ENCODE measurements at regions not wholly inside any gene's neighbourhood (a gene's known extent, or its start where the extent isn't known, plus 50 kb on each side); places are given as distances from the start of the nearest gene placed in this dataset.

DNA sequence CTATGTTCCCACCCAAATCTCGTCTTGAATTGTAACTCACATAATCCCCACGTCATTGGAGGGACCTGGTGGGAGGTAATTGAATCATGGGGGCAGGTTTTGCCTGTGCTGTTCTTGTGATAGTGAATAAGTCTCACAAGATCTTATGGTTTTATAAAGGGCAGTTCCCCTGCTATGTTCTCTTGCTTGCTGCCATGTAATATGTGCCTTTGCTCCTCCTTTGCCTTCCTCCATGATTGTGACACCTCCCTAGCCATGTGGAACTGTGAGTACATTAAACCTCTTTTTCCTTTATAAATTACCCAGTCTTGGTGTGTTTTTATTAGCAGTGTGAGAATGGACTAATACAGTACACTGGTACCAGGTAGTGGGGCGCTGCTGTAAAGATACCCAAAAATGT, 177.6 kb upstream of the SYT10 start:
- no peaks in the 10 kb centered on the region for H3K27me3 ChIP-seq (ENCODE audit: insufficient read depth)
- no peaks in the 10 kb centered on the region for H4K20me1 ChIP-seq (replicated peaks; ENCODE audit: insufficient read depth)
- no peaks in the 10 kb centered on the region for H3K4me1 ChIP-seq (ENCODE audit: insufficient read depth)
- Mint-ChIP-seq H3K27ac (no peak overlapping the region), H3K9me3 (peaks cover 36% of the 10 kb centered on the region), H3K27me3 (ENCODE audit: insufficient read depth, low read depth, poor library complexity) (no peaks in the 10 kb centered on the region), H3K4me3 (no peak overlapping the region), H3K36me3 (ENCODE audit: low read depth) (peaks cover 26% of the 10 kb centered on the region), H3K4me1 (no peaks in the 10 kb centered on the region)
- no peaks in the 10 kb centered on the region for H3F3A ChIP-seq (replicated peaks; ENCODE audit: low read depth)
- H3K79me2 ChIP-seq (replicated peaks; ENCODE audit: insufficient read depth), result no peaks in the 10 kb centered on the region
- H3K4me3 ChIP-seq, result no peak overlapping the region
- DNase-seq (ENCODE audit: low spot score) (no peak), ATAC-seq (no peak)
- H3K9me2 ChIP-seq (ENCODE audit: insufficient read depth), result peaks cover 6% of the 10 kb centered on the region
- no peak overlapping the region for H2AFZ ChIP-seq
- peaks cover 3% of the 10 kb centered on the region; the same call in 1 of the 2 replicates for H3K36me3 ChIP-seq (ENCODE audit: insufficient read depth)
- H3K4me2 ChIP-seq, result no peak overlapping the region
- TF ChIP-seq JUNB (IDR thresholded peaks at IDR 0.05; ENCODE audit: unreplicated experiment) (no peak), ZNF331 (CRISPR knock-in tag; IDR thresholded peaks at IDR 0.05; ENCODE audit: low read depth) (no peak), EZH2 (IDR thresholded peaks at IDR 0.05; ENCODE audit: low read depth, unreplicated experiment) (no peak), POLR2AphosphoS5 (IDR thresholded peaks at IDR 0.05; ENCODE audit: low read depth) (no peak), ZNF114 (CRISPR knock-in tag; IDR thresholded peaks at IDR 0.05) (no peak), EZH2phosphoT487 (IDR thresholded peaks at IDR 0.05; ENCODE audit: unreplicated experiment) (no peak), NANOG (IDR thresholded peaks at IDR 0.05; ENCODE audit: borderline replicate concordance) (no peak), CREB1 (CRISPR knock-in tag; IDR thresholded peaks at IDR 0.05; ENCODE audit: low read depth) (no peak), STAT1 (IDR thresholded peaks at IDR 0.05; ENCODE audit: unreplicated experiment) (no peak)
- TF ChIP-seq, protein P1, sequence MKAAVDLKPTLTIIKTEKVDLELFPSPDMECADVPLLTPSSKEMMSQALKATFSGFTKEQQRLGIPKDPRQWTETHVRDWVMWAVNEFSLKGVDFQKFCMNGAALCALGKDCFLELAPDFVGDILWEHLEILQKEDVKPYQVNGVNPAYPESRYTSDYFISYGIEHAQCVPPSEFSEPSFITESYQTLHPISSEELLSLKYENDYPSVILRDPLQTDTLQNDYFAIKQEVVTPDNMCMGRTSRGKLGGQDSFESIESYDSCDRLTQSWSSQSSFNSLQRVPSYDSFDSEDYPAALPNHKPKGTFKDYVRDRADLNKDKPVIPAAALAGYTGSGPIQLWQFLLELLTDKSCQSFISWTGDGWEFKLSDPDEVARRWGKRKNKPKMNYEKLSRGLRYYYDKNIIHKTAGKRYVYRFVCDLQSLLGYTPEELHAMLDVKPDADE (IDR thresholded peaks at IDR 0.05), result no peak
- TF ChIP-seq, protein P2, sequence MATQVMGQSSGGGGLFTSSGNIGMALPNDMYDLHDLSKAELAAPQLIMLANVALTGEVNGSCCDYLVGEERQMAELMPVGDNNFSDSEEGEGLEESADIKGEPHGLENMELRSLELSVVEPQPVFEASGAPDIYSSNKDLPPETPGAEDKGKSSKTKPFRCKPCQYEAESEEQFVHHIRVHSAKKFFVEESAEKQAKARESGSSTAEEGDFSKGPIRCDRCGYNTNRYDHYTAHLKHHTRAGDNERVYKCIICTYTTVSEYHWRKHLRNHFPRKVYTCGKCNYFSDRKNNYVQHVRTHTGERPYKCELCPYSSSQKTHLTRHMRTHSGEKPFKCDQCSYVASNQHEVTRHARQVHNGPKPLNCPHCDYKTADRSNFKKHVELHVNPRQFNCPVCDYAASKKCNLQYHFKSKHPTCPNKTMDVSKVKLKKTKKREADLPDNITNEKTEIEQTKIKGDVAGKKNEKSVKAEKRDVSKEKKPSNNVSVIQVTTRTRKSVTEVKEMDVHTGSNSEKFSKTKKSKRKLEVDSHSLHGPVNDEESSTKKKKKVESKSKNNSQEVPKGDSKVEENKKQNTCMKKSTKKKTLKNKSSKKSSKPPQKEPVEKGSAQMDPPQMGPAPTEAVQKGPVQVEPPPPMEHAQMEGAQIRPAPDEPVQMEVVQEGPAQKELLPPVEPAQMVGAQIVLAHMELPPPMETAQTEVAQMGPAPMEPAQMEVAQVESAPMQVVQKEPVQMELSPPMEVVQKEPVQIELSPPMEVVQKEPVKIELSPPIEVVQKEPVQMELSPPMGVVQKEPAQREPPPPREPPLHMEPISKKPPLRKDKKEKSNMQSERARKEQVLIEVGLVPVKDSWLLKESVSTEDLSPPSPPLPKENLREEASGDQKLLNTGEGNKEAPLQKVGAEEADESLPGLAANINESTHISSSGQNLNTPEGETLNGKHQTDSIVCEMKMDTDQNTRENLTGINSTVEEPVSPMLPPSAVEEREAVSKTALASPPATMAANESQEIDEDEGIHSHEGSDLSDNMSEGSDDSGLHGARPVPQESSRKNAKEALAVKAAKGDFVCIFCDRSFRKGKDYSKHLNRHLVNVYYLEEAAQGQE (IDR thresholded peaks at IDR 0.05; ENCODE audit: unreplicated experiment), result no peak
- TF ChIP-seq, protein P3, sequence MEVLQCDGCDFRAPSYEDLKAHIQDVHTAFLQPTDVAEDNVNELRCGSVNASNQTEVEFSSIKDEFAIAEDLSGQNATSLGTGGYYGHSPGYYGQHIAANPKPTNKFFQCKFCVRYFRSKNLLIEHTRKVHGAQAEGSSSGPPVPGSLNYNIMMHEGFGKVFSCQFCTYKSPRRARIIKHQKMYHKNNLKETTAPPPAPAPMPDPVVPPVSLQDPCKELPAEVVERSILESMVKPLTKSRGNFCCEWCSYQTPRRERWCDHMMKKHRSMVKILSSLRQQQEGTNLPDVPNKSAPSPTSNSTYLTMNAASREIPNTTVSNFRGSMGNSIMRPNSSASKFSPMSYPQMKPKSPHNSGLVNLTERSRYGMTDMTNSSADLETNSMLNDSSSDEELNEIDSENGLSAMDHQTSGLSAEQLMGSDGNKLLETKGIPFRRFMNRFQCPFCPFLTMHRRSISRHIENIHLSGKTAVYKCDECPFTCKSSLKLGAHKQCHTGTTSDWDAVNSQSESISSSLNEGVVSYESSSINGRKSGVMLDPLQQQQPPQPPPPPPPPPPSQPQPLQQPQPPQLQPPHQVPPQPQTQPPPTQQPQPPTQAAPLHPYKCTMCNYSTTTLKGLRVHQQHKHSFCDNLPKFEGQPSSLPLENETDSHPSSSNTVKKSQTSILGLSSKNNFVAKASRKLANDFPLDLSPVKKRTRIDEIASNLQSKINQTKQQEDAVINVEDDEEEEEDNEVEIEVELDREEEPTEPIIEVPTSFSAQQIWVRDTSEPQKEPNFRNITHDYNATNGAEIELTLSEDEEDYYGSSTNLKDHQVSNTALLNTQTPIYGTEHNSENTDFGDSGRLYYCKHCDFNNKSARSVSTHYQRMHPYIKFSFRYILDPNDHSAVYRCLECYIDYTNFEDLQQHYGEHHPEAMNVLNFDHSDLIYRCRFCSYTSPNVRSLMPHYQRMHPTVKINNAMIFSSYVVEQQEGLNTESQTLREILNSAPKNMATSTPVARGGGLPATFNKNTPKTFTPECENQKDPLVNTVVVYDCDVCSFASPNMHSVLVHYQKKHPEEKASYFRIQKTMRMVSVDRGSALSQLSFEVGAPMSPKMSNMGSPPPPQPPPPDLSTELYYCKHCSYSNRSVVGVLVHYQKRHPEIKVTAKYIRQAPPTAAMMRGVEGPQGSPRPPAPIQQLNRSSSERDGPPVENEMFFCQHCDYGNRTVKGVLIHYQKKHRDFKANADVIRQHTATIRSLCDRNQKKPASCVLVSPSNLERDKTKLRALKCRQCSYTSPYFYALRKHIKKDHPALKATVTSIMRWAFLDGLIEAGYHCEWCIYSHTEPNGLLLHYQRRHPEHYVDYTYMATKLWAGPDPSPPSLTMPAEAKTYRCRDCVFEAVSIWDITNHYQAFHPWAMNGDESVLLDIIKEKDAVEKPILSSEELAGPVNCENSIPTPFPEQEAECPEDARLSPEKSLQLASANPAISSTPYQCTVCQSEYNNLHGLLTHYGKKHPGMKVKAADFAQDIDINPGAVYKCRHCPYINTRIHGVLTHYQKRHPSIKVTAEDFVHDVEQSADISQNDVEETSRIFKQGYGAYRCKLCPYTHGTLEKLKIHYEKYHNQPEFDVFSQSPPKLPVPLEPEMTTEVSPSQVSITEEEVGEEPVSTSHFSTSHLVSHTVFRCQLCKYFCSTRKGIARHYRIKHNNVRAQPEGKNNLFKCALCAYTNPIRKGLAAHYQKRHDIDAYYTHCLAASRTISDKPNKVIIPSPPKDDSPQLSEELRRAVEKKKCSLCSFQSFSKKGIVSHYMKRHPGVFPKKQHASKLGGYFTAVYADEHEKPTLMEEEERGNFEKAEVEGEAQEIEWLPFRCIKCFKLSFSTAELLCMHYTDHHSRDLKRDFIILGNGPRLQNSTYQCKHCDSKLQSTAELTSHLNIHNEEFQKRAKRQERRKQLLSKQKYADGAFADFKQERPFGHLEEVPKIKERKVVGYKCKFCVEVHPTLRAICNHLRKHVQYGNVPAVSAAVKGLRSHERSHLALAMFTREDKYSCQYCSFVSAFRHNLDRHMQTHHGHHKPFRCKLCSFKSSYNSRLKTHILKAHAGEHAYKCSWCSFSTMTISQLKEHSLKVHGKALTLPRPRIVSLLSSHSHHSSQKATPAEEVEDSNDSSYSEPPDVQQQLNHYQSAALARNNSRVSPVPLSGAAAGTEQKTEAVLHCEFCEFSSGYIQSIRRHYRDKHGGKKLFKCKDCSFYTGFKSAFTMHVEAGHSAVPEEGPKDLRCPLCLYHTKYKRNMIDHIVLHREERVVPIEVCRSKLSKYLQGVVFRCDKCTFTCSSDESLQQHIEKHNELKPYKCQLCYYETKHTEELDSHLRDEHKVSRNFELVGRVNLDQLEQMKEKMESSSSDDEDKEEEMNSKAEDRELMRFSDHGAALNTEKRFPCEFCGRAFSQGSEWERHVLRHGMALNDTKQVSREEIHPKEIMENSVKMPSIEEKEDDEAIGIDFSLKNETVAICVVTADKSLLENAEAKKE (CRISPR knock-in tag; IDR thresholded peaks at IDR 0.05), result no peak
- TF ChIP-seq, protein P4, sequence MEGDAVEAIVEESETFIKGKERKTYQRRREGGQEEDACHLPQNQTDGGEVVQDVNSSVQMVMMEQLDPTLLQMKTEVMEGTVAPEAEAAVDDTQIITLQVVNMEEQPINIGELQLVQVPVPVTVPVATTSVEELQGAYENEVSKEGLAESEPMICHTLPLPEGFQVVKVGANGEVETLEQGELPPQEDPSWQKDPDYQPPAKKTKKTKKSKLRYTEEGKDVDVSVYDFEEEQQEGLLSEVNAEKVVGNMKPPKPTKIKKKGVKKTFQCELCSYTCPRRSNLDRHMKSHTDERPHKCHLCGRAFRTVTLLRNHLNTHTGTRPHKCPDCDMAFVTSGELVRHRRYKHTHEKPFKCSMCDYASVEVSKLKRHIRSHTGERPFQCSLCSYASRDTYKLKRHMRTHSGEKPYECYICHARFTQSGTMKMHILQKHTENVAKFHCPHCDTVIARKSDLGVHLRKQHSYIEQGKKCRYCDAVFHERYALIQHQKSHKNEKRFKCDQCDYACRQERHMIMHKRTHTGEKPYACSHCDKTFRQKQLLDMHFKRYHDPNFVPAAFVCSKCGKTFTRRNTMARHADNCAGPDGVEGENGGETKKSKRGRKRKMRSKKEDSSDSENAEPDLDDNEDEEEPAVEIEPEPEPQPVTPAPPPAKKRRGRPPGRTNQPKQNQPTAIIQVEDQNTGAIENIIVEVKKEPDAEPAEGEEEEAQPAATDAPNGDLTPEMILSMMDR (conservative IDR thresholded peaks at IDR 0.05; ENCODE audit: low read depth in 2 of 2), result no peak
- no peak overlapping the region for H3K27ac ChIP-seq (ENCODE audit: low read depth)
